Hepatocyte (in vitro differentiated cells): ENCODE measurements at regions not wholly inside any gene's neighbourhood (a gene's known extent, or its start where the extent isn't known, plus 50 kb on each side); places are given as distances from the start of the nearest gene placed in this dataset.

Source experiments
- DNase-seq: peaks from one replicate; pipeline ENCODE4 v3.0.0-alpha.2; 2016; ENCODE audit warnings: low spot score
- H2AFZ ChIP-seq: fragments of 200-600 bp; sonication (generic); 2 replicates; pipeline ENCODE4 v1.6.0; 2016; ENCODE audit warnings: antibody characterized with exemption, mild to moderate bottlenecking
- H3K27ac ChIP-seq: fragments of 200-600 bp; sonication (generic); 2 replicates; pipeline ENCODE4 v1.5.1; 2016; ENCODE audit warnings: mild to moderate bottlenecking
- H3K27me3 ChIP-seq: fragments of 200-600 bp; sonication (generic); 2 replicates; pipeline ENCODE4 v1.6.1; 2016
- H3K36me3 ChIP-seq: fragments of 200-600 bp; sonication (generic); replicated peaks from 2 replicates; pipeline ENCODE4 v1.5.1; 2016; ENCODE audit warnings: low read depth; ENCODE audit not compliant: insufficient read depth
- H3K4me1 ChIP-seq: fragments of 200-600 bp; sonication (generic); 2 replicates; pipeline ENCODE4 v1.5.1; 2016; ENCODE audit warnings: mild to moderate bottlenecking, moderate library complexity; ENCODE audit not compliant: insufficient read depth
- H3K4me2 ChIP-seq: fragments of 200-600 bp; sonication (generic); 2 replicates; pipeline ENCODE4 v1.6.0; 2016
- H3K4me3 ChIP-seq: fragments of 200-600 bp; sonication (generic); 2 replicates; pipeline ENCODE4 v1.5.1; 2016; ENCODE audit warnings: mild to moderate bottlenecking
- H3K79me2 ChIP-seq: fragments of 200-600 bp; sonication (generic); 2 replicates; pipeline ENCODE4 v1.6.0; 2017; ENCODE audit warnings: mild to moderate bottlenecking
- H3K9me2 ChIP-seq: fragments of 200-600 bp; sonication (generic); replicated peaks from 2 replicates; pipeline ENCODE4 v1.6.0; 2017; ENCODE audit warnings: mild to moderate bottlenecking; ENCODE audit not compliant: insufficient read depth
- H3K9me3 ChIP-seq: fragments of 200-600 bp; sonication (generic); 2 replicates; pipeline ENCODE4 v1.5.1; 2016; ENCODE audit warnings: low read depth, mild to moderate bottlenecking
- H4K20me1 ChIP-seq: fragments of 200-600 bp; sonication (generic); 2 replicates; pipeline ENCODE4 v1.6.0; 2016; ENCODE audit warnings: mild to moderate bottlenecking; ENCODE audit not compliant: insufficient read depth, poor library complexity, severe bottlenecking
- CTCF ChIP-seq: fragments of 200-600 bp; sonication (generic); IDR thresholded peaks from 2 replicates; pipeline ENCODE4 v1.5.1; 2016; ENCODE audit warnings: antibody characterized with exemption, mild to moderate bottlenecking; ENCODE audit not compliant: poor library complexity
- EZH2 ChIP-seq: fragments of 200-600 bp; sonication (generic); IDR thresholded peaks from 2 replicates; pipeline ENCODE4 v1.6.1; 2016; ENCODE audit warnings: antibody characterized with exemption, mild to moderate bottlenecking, borderline replicate concordance
- EZH2phosphoT487 ChIP-seq: fragments of 200-600 bp; sonication (generic); IDR thresholded peaks from one replicate; pipeline ENCODE4 v1.6.1; 2018; ENCODE audit warnings: antibody characterized with exemption, mild to moderate bottlenecking, low read depth, moderate library complexity; ENCODE audit not compliant: unreplicated experiment, severe bottlenecking
- WGBS: methylation state at CpG from one replicate; pipeline ENCODE4 v1.1.6; 2016; ENCODE audit warnings: low lambda C conversion rate; ENCODE audit errors: missing lambda C conversion rate; 5-methylcytosine and 5-hydroxymethylcytosine counted together

DNA sequence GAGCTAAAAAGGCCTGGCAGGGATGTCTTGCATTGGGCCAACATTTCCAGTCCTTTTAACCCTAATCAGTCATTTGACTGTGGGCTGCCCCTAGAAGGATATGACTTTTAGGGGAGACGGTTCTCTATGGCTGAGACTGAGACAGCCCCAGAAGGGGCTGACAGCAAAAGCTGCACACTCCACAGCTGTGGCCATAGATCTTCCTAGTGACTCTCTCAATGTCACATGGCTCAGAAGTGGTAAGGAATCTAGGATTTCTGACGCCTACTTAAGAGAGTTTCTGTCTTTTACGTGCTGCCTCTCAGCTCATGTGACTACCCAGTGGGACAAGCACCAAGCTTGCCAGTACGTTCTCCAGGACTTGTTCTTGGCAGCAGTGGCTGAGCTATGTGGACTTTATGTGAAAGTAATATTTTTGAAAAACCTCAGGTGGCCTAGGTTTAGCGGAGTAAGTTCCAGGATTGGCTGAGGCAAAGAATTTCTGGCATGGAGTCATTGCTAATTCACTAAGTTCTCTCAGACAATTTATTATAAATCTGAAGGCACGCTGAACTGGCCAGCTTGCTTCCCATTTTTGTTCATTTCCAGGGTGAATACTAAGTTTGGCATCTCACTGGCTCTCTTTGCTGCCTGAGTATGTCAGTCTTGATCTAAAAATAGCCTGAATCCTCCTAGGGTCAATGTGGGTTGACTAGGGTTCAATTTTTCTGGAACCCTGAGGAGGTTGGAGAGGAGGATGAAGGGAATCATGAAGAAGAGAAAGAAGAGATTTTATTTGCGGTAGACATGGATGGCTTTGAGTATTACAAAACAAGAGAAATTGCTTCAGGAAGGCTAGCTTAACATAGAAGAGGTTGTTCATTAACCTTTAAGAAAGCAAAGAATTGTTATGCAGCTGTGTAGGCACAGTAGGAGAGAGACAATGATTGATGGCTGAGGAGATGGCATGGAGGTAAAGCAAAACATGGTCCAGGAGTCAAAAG lies 271.8 kb downstream of the AEBP2 start:
- no peaks in the 10 kb centered on the region for H3K36me3 ChIP-seq
- no peak overlapping the region for H3K4me3 ChIP-seq
- H3K9me2 ChIP-seq, result no peaks in the 10 kb centered on the region
- H3K27ac ChIP-seq, result no peak overlapping the region
- H3K79me2 ChIP-seq, result no peaks in the 10 kb centered on the region
- TF ChIP-seq CTCF (no peak), EZH2phosphoT487 (no peak), EZH2 (no peak)
- H3K27me3 ChIP-seq, result no peaks in the 10 kb centered on the region
- H3K4me2 ChIP-seq, result no peak overlapping the region
- WGBS, result 75% methylated on average over 7 of the region's 7 CpGs
- H4K20me1 ChIP-seq, result no peaks in the 10 kb centered on the region
- no peak overlapping the region for H2AFZ ChIP-seq
- H3K9me3 ChIP-seq, result no peaks in the 10 kb centered on the region
- DNase-seq, result no peak
- H3K4me1 ChIP-seq, result no peaks in the 10 kb centered on the region

GRCh38 chr12:19712041-19712440 lies 272.7 kb downstream of the AEBP2 start:
- Histone ChIP-seq H3K4me3 (no peak overlapping the region), H3K9me2 (no peaks in the 10 kb centered on the region), H3K27me3 (no peaks in the 10 kb centered on the region), H3K27ac (no peak overlapping the region), H3K9me3 (no peaks in the 10 kb centered on the region), H2AFZ (no peak overlapping the region), H3K4me2 (no peak overlapping the region), H3K4me1 (no peaks in the 10 kb centered on the region), H4K20me1 (no peaks in the 10 kb centered on the region), H3K79me2 (no peaks in the 10 kb centered on the region), H3K36me3 (no peaks in the 10 kb centered on the region)
- 80% methylated on average over 4 of the region's 4 CpGs for WGBS
- DNase-seq, result no peak
- TF ChIP-seq EZH2 (no peak), CTCF (no peak), EZH2phosphoT487 (no peak)

GRCh38 chr12:19718401-19718800 lies 279.1 kb downstream of the AEBP2 start:
- Histone ChIP-seq H4K20me1 (no peaks in the 10 kb centered on the region), H3K4me2 (no peak overlapping the region), H3K79me2 (no peaks in the 10 kb centered on the region), H3K4me1 (no peaks in the 10 kb centered on the region), H3K27ac (no peak overlapping the region), H2AFZ (no peak overlapping the region), H3K9me2 (no peaks in the 10 kb centered on the region), H3K36me3 (no peaks in the 10 kb centered on the region), H3K4me3 (no peak overlapping the region), H3K27me3 (no peaks in the 10 kb centered on the region), H3K9me3 (no peaks in the 10 kb centered on the region)
- 89% methylated on average over 2 of the region's 2 CpGs for WGBS
- no peak for DNase-seq
- TF ChIP-seq EZH2, result no peak

GRCh38 chr12:19719672-19720071 lies 280.4 kb downstream of the AEBP2 start:
- Histone ChIP-seq H3K27ac (no peak overlapping the region), H3K4me2 (no peak overlapping the region), H3K36me3 (no peaks in the 10 kb centered on the region), H3K9me2 (no peaks in the 10 kb centered on the region), H3K4me3 (no peak overlapping the region), H3K9me3 (no peaks in the 10 kb centered on the region), H3K27me3 (no peaks in the 10 kb centered on the region), H4K20me1 (no peaks in the 10 kb centered on the region), H3K4me1 (no peaks in the 10 kb centered on the region), H3K79me2 (no peaks in the 10 kb centered on the region), H2AFZ (no peak overlapping the region)
- TF ChIP-seq CTCF (no peak), EZH2 (no peak)
- WGBS, result 97% methylated on average over 1 of the region's 1 CpG
- DNase-seq, result no peak
